HEK293T (cell line): ENCODE measurements at regions not wholly inside any gene's neighbourhood (a gene's known extent, or its start where the extent isn't known, plus 50 kb on each side); places are given as distances from the start of the nearest gene placed in this dataset.

Source experiments
- CTCF ChIA-PET: fragments of 350-600 bp; formaldehyde crosslinking; extraction: SDS; loops from one replicate; lab custom pipeline; 2021; ENCODE audit warnings: antibody characterized with exemption, inconsistent platforms; lab: Yijun Ruan, JAX
- POLR2A ChIA-PET: fragments of 350-600 bp; formaldehyde crosslinking; extraction: SDS; loops from one replicate; lab custom pipeline; 2020; ENCODE audit warnings: antibody characterized with exemption, inconsistent platforms; lab: Yijun Ruan, JAX
- DNase-seq: peaks from one replicate; pipeline ENCODE4 v3.0.0; 2012; ENCODE audit warnings: mixed read lengths; ENCODE audit errors: extremely low spot score
- ARNT ChIP-seq: fragments of 450-650 bp; IDR thresholded peaks from 2 replicates; pipeline ENCODE4 v1.6.1; 2017; ENCODE audit warnings: mild to moderate bottlenecking
- BHLHE40 ChIP-seq: fragments of 450-650 bp; IDR thresholded peaks from 2 replicates; pipeline ENCODE4 v1.6.1; 2016; ENCODE audit warnings: mild to moderate bottlenecking, moderate library complexity, borderline replicate concordance
- CTBP1 ChIP-seq: fragments of 450-650 bp; IDR thresholded peaks from 2 replicates; pipeline ENCODE4 v1.6.1; 2016; ENCODE audit warnings: borderline replicate concordance
- ELF4 ChIP-seq: fragments of 450-650 bp; IDR thresholded peaks from 2 replicates; pipeline ENCODE4 v1.6.1; 2017; ENCODE audit warnings: antibody characterized with exemption
- FOXA1 ChIP-seq: fragments of 450-650 bp; IDR thresholded peaks from 2 replicates; pipeline ENCODE4 v1.6.1; 2016; ENCODE audit warnings: mild to moderate bottlenecking
- FOXK2 ChIP-seq: fragments of 450-650 bp; IDR thresholded peaks from 2 replicates; pipeline ENCODE4 v1.6.1; 2016; ENCODE audit warnings: mild to moderate bottlenecking
- FOXM1 ChIP-seq: fragments of 450-650 bp; IDR thresholded peaks from 2 replicates; pipeline ENCODE4 v1.6.1; 2017; ENCODE audit warnings: mild to moderate bottlenecking, borderline replicate concordance
- HDGF ChIP-seq: fragments of 450-650 bp; IDR thresholded peaks from 2 replicates; pipeline ENCODE4 v1.6.1; 2017; ENCODE audit warnings: antibody characterized with exemption, borderline replicate concordance
- L3MBTL2 ChIP-seq: fragments of 450-650 bp; conservative IDR thresholded peaks from 2 replicates; pipeline ENCODE4 v1.6.1; 2016; ENCODE audit warnings: mild to moderate bottlenecking
- LEF1 ChIP-seq: fragments of 450-650 bp; IDR thresholded peaks from 2 replicates; pipeline ENCODE4 v1.6.1; 2017; ENCODE audit warnings: mild to moderate bottlenecking, borderline replicate concordance
- NFRKB ChIP-seq: fragments of 450-650 bp; IDR thresholded peaks from 2 replicates; pipeline ENCODE4 v1.6.1; 2016; ENCODE audit warnings: mild to moderate bottlenecking, moderate library complexity
- PKNOX1 ChIP-seq: fragments of 450-650 bp; IDR thresholded peaks from 2 replicates; pipeline ENCODE4 v1.6.1; 2016
- SP1 ChIP-seq: fragments of 450-650 bp; IDR thresholded peaks from 2 replicates; pipeline ENCODE4 v1.6.1; 2017
- SUZ12 ChIP-seq: fragments of 450-650 bp; IDR thresholded peaks from 2 replicates; pipeline ENCODE4 v1.6.1; 2016; ENCODE audit warnings: mild to moderate bottlenecking
- TARDBP ChIP-seq: fragments of 450-650 bp; IDR thresholded peaks from 2 replicates; pipeline ENCODE4 v1.6.1; 2016
- ZNF384 ChIP-seq: fragments of 450-650 bp; IDR thresholded peaks from 2 replicates; pipeline ENCODE4 v1.6.1; 2016

- ChIA-PET CTCF (no interaction called here), POLR2A (no interaction called here)
- TF ChIP-seq TARDBP (no peak), ARNT (no peak), L3MBTL2 (no peak), ELF4 (no peak), LEF1 (no peak), BHLHE40 (no peak), CTBP1 (no peak), NFRKB (no peak), ZNF384 (no peak), SUZ12 (no peak), FOXK2 (no peak), PKNOX1 (no peak), FOXM1 (no peak), FOXA1 (no peak), SP1 (no peak), HDGF (no peak)
- DNase-seq = no peak
These were observed 339.5 kb downstream of the ALG10 start for GRCh38 chr12:34361721-34362316.

GRCh38 chr12:34363050-34363673 is 340.9 kb downstream of the ALG10 start:
- ChIA-PET CTCF (no interaction called here), POLR2A (no interaction called here)
- TF ChIP-seq FOXM1 = no peak
- TF ChIP-seq TARDBP = no peak
- no peak for TF ChIP-seq BHLHE40
- no peak for TF ChIP-seq HDGF
- TF ChIP-seq ZNF384 = no peak
- no peak for TF ChIP-seq SP1
- no peak for TF ChIP-seq ARNT
- TF ChIP-seq NFRKB = no peak
- TF ChIP-seq FOXA1 = no peak
- no peak for TF ChIP-seq L3MBTL2
- TF ChIP-seq ELF4 = no peak
- no peak for TF ChIP-seq LEF1
- no peak for TF ChIP-seq CTBP1
- TF ChIP-seq FOXK2 = no peak
- no peak for TF ChIP-seq PKNOX1
- TF ChIP-seq SUZ12 = no peak
- no peak for DNase-seq

GRCh38 chr12:34368079-34368478 is 345.8 kb downstream of the ALG10 start:
- POLR2A ChIA-PET = no interaction called here
- no peak for TF ChIP-seq ELF4
- no peak for TF ChIP-seq HDGF
- no peak for TF ChIP-seq TARDBP
- no peak for TF ChIP-seq LEF1
- TF ChIP-seq CTBP1 = no peak
- DNase-seq = no peak
- CTCF ChIA-PET = no interaction called here

GRCh38 chr12:34371050-34371449 is 348.8 kb downstream of the ALG10 start:
- no peak for DNase-seq
- ChIA-PET CTCF (no interaction called here), POLR2A (no interaction called here)
- no peak for TF ChIP-seq ZNF384
- no peak for TF ChIP-seq NFRKB
- TF ChIP-seq FOXA1 = no peak
- TF ChIP-seq SUZ12 = no peak
- TF ChIP-seq CTBP1 = no peak
- TF ChIP-seq TARDBP = no peak
- no peak for TF ChIP-seq PKNOX1
- no peak for TF ChIP-seq FOXM1

GRCh38 chr12:34372003-34372402 is 349.7 kb downstream of the ALG10 start:
- DNase-seq = no peak
- TF ChIP-seq ELF4 = no peak
- no peak for TF ChIP-seq LEF1
- no peak for TF ChIP-seq BHLHE40
- TF ChIP-seq L3MBTL2 = no peak
- no peak for TF ChIP-seq ARNT
- TF ChIP-seq HDGF = no peak
- no peak for TF ChIP-seq FOXK2
- TF ChIP-seq SUZ12 = no peak
- no peak for TF ChIP-seq CTBP1
- no peak for TF ChIP-seq TARDBP
- TF ChIP-seq PKNOX1 = no peak
- no peak for TF ChIP-seq FOXM1
- TF ChIP-seq SP1 = no peak
- TF ChIP-seq ZNF384 = no peak
- TF ChIP-seq FOXA1 = no peak
- ChIA-PET CTCF (no interaction called here), POLR2A (no interaction called here)

GRCh38 chr12:34373926-34374325 is 351.6 kb downstream of the ALG10 start:
- POLR2A ChIA-PET = no interaction called here
- TF ChIP-seq ARNT = no peak
- TF ChIP-seq SUZ12 = no peak
- no peak for TF ChIP-seq TARDBP
- no peak for TF ChIP-seq ELF4
- CTCF ChIA-PET = no interaction called here
- no peak for DNase-seq
